GM13977 (cell line): ENCODE measurements at regions not wholly inside any gene's neighbourhood (a gene's known extent, or its start where the extent isn't known, plus 50 kb on each side); places are given as distances from the start of the nearest gene placed in this dataset.
A peak's percentile ranks its signal among the peaks of the same experiment; 100 is the strongest.

Source experiments
- DNase-seq: peaks from one replicate; pipeline ENCODE4 v3.0.0; 2012; ENCODE audit warnings: low spot score
- CTCF ChIP-seq: IDR thresholded peaks from 2 replicates; pipeline ENCODE4 v1.5.1; 2012; ENCODE audit warnings: mild to moderate bottlenecking, control low read depth; ENCODE audit not compliant: insufficient read depth; ENCODE audit errors: extremely low read depth, missing control alignments
- in situ Hi-C: fragments of 300-500 bp; cut with MboI; formaldehyde crosslinking; loops from one replicate; pipeline ENCODE4 v1.12.0; 2022; ENCODE audit warnings: low sequenced_read_pairs, low pct_unique_long_range_greater_than_20kb, mixed read lengths, inconsistent platforms; ENCODE audit not compliant: unreplicated experiment

- in situ Hi-C loops = no loop called here
- no peak for TF ChIP-seq CTCF
- DNase-seq = no peak
Observed at GRCh38 chr3:56902468-56903160, 100.9 kb upstream of the ARHGEF3 start.

- no peak for TF ChIP-seq CTCF
- no peak for DNase-seq
- in situ Hi-C loops = no loop called here
Observed at GRCh38 chr3:56900801-56901200, 99.1 kb upstream of the ARHGEF3 start.

GRCh38 chr3:56899851-56900250 lies 98.1 kb upstream of the ARHGEF3 start:
- DNase-seq = no peak
- in situ Hi-C loops = no loop called here
- TF ChIP-seq CTCF = no peak

- TF ChIP-seq CTCF = no peak
- no peak for DNase-seq
- in situ Hi-C loops = no loop called here
Observed at GRCh38 chr3:56899078-56899477, 97.3 kb upstream of the ARHGEF3 start.

- no peak for TF ChIP-seq CTCF
- no peak for DNase-seq
- in situ Hi-C loops = no loop called here
Observed at GRCh38 chr3:56896357-56896756, 94.6 kb upstream of the ARHGEF3 start.

- in situ Hi-C loops = no loop called here
- TF ChIP-seq CTCF = no peak
- peak; percentile 54 for DNase-seq
Observed at GRCh38 chr3:56894881-56895431, 93.2 kb upstream of the ARHGEF3 start.
